Osteocyte (in vitro differentiated cells): ENCODE measurements at regions not wholly inside any gene's neighbourhood (a gene's known extent, or its start where the extent isn't known, plus 50 kb on each side); places are given as distances from the start of the nearest gene placed in this dataset.
A peak's percentile ranks its signal among the peaks of the same experiment; 100 is the strongest.
"Not testable (repeated sequence)": the region's sequence is repeated elsewhere in the genome, so short reads cannot be mapped to it uniquely, and the experiment has no call there.

Source experiments
- DNase-seq: peaks from one replicate; pipeline ENCODE4 v3.0.0; 2021; ENCODE audit warnings: mixed read lengths; ENCODE audit not compliant: unreplicated experiment; ENCODE audit errors: extremely low spot score
- H3K27ac Mint-ChIP-seq: one replicate; pipeline ENCODE4 v1.8.0; 2021; ENCODE audit warnings: mild to moderate bottlenecking, mixed read lengths; ENCODE audit not compliant: unreplicated experiment
- H3K27me3 Mint-ChIP-seq: one replicate; pipeline ENCODE4 v1.8.0; 2021; ENCODE audit warnings: mixed read lengths; ENCODE audit not compliant: unreplicated experiment
- H3K36me3 Mint-ChIP-seq: one replicate; pipeline ENCODE4 v1.8.0; 2021; ENCODE audit warnings: mixed read lengths; ENCODE audit not compliant: unreplicated experiment
- H3K4me1 Mint-ChIP-seq: one replicate; pipeline ENCODE4 v1.8.0; 2021; ENCODE audit warnings: mixed read lengths; ENCODE audit not compliant: unreplicated experiment
- H3K4me3 Mint-ChIP-seq: one replicate; pipeline ENCODE4 v1.8.0; 2021; ENCODE audit warnings: mild to moderate bottlenecking, moderate library complexity, mixed read lengths; ENCODE audit not compliant: unreplicated experiment
- H3K9me3 Mint-ChIP-seq: one replicate; pipeline ENCODE4 v1.8.0; 2021; ENCODE audit warnings: mixed read lengths; ENCODE audit not compliant: unreplicated experiment

DNA sequence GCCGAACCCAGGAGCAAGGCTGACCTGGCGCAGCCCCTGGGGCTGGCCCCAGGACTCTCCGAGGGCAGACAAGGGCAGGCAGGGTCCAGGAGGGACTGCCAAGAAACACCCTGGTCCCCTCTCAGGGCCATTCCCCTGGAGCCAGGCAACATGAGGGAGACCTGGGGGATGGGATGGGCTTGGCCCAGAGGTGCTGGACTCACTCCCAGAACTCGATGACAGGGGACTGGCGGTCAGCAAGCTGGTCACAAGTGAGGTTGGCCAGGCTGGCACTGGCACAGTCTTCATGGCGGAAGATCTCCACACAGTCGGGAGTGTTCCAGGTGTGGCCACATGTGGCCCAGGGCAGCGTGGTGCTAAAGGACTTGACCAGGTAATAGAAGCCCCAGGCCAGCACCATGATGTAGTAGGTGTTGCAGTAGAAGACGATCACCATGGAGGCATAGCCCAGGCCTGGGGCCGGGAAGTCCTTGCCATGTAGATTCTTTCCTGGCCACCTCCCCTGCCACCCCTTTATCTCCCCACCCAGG is 206.4 kb upstream of the TP53TG3 start:
- DNase-seq = peak; percentile 25
- not testable (repeated sequence) for H3K4me1 Mint-ChIP-seq, H3K36me3 Mint-ChIP-seq, H3K27me3 Mint-ChIP-seq, H3K4me3 Mint-ChIP-seq, H3K9me3 Mint-ChIP-seq, H3K27ac Mint-ChIP-seq

GRCh38 chr16:32881631-32882030 is 205.7 kb upstream of the TP53TG3 start:
- not testable (repeated sequence) for H3K4me1 Mint-ChIP-seq, H3K9me3 Mint-ChIP-seq, H3K36me3 Mint-ChIP-seq, H3K27me3 Mint-ChIP-seq, H3K4me3 Mint-ChIP-seq, H3K27ac Mint-ChIP-seq, DNase-seq

- not testable (repeated sequence) for H3K27ac Mint-ChIP-seq, H3K9me3 Mint-ChIP-seq, H3K4me3 Mint-ChIP-seq, H3K4me1 Mint-ChIP-seq, H3K27me3 Mint-ChIP-seq, H3K36me3 Mint-ChIP-seq
- DNase-seq = peak; percentile 57
Measured at GRCh38 chr16:32880009-32880408, 204.0 kb upstream of the TP53TG3 start.

DNA sequence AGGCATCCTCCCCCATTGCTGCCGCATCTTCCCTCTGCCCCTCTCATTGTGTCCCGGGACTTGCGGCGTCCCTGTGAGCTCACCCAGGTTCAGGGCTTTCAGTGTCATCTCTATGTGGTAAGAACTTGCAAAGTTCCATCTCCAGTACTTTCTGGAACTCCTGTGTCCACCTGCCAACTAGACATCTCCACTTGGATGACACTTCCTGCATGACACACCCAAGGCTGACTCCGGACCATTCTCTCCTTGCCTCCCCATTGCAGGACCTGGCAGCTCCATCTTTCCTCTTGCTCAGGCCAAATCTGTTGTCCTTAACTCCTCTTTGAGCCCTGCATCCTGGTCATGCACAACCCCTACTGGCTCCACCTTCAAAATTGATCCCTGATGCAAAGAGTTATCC is 200.8 kb upstream of the TP53TG3 start:
- not testable (repeated sequence) for H3K36me3 Mint-ChIP-seq, H3K4me1 Mint-ChIP-seq, H3K9me3 Mint-ChIP-seq, H3K27me3 Mint-ChIP-seq, H3K4me3 Mint-ChIP-seq, H3K27ac Mint-ChIP-seq, DNase-seq

- H3K4me3 Mint-ChIP-seq, DNase-seq: not testable (repeated sequence)
Measured at GRCh38 chr16:32873783-32874182, 197.8 kb upstream of the TP53TG3 start.

GRCh38 chr16:32873120-32873519 is 197.2 kb upstream of the TP53TG3 start:
- not testable (repeated sequence) for H3K4me3 Mint-ChIP-seq, H3K9me3 Mint-ChIP-seq, H3K36me3 Mint-ChIP-seq, H3K27me3 Mint-ChIP-seq, H3K27ac Mint-ChIP-seq, H3K4me1 Mint-ChIP-seq, DNase-seq

More at GRCh38 chr16:32873783-32874182, 197.8 kb upstream of the TP53TG3 start:
- not testable (repeated sequence) for H3K9me3 Mint-ChIP-seq, H3K4me1 Mint-ChIP-seq, H3K27ac Mint-ChIP-seq, H3K36me3 Mint-ChIP-seq, H3K27me3 Mint-ChIP-seq

GRCh38 chr16:32870628-32871027 is 194.7 kb upstream of the TP53TG3 start:
- not testable (repeated sequence) for H3K27me3 Mint-ChIP-seq, H3K4me3 Mint-ChIP-seq, H3K36me3 Mint-ChIP-seq, H3K9me3 Mint-ChIP-seq, DNase-seq, H3K4me1 Mint-ChIP-seq, H3K27ac Mint-ChIP-seq

DNA sequence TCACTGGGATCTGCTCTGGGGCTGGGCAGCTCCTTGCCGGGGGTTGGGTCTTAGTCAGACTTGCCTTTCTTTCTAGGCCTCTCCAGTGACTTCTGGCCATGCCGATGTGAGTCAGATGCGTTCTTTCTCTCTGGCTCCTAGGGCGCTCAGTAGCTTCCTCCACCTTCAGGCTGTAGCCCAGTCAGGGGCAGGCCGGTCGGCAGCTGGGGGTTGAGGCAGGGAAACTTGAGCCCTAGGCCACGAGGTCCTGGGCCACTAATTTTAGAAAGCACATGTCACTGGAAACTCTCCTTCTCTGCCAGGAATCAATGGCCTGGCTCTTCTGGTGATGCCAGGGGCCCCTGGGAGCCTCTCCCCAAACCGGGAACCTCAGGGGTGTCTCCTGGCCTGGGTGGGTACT is 192.4 kb upstream of the TP53TG3 start:
- peak; percentile 15 for DNase-seq
- not testable (repeated sequence) for H3K9me3 Mint-ChIP-seq, H3K27me3 Mint-ChIP-seq, H3K4me3 Mint-ChIP-seq, H3K27ac Mint-ChIP-seq, H3K36me3 Mint-ChIP-seq, H3K4me1 Mint-ChIP-seq

- H3K27me3 Mint-ChIP-seq, H3K27ac Mint-ChIP-seq, H3K9me3 Mint-ChIP-seq, H3K36me3 Mint-ChIP-seq, DNase-seq, H3K4me3 Mint-ChIP-seq, H3K4me1 Mint-ChIP-seq: not testable (repeated sequence)
Measured at GRCh38 chr16:32865284-32865683, 189.3 kb upstream of the TP53TG3 start.

GRCh38 chr16:32861476-32862201 is 185.7 kb upstream of the TP53TG3 start:
- not testable (repeated sequence) for H3K27me3 Mint-ChIP-seq, H3K4me3 Mint-ChIP-seq, H3K27ac Mint-ChIP-seq, H3K36me3 Mint-ChIP-seq, H3K9me3 Mint-ChIP-seq, H3K4me1 Mint-ChIP-seq
- DNase-seq = peak; percentile 38

DNA sequence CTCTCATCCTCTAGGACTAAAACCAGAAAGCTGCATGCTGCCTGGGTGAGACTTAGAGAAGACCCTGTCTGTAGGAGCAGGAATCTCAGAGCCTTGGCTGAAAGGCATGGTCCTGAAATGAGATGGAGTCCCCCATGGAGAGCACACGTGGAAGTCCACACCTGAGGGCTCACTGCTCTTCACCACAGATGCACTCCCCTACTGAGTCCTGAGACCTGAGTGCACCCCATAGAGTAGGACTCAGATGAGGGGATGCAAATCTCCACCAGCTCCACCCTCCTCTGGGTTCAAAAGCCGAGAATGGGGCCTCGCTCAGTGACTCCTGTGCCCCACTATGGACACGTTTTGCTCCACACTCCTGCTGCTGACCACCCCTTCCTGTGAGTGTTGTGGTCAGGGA is 171.4 kb upstream of the TP53TG3 start:
- H3K4me3 Mint-ChIP-seq, H3K4me1 Mint-ChIP-seq, H3K27ac Mint-ChIP-seq, H3K27me3 Mint-ChIP-seq, H3K9me3 Mint-ChIP-seq, DNase-seq, H3K36me3 Mint-ChIP-seq: not testable (repeated sequence)

DNA sequence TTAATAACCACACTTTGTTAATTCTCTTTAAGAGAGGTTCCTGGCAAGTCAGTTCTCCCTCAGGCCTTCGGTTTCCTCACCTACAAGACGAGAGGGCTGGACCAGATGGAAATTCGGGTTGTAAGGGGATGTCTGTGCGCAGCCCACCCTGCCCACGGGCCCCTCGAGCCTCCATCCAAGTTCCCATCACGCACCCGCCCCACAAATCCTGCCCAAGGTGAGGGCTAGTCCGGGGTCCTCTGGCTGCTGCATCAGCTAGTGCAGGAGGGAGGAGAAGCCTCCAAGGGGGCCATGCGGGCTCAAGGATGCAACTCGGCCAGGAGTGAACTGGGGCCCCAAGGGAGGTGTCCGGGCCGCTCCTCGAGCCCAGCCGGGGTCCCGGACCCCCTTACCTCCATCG is 169.6 kb upstream of the TP53TG3 start:
- H3K4me3 Mint-ChIP-seq, H3K4me1 Mint-ChIP-seq, H3K27me3 Mint-ChIP-seq, H3K27ac Mint-ChIP-seq, DNase-seq, H3K36me3 Mint-ChIP-seq, H3K9me3 Mint-ChIP-seq: not testable (repeated sequence)
